ENCODE measurements at regions not wholly inside any gene's neighbourhood (a gene's known extent, or its start where the extent isn't known, plus 50 kb on each side); places are given as distances from the start of the nearest gene placed in this dataset.

DNA sequence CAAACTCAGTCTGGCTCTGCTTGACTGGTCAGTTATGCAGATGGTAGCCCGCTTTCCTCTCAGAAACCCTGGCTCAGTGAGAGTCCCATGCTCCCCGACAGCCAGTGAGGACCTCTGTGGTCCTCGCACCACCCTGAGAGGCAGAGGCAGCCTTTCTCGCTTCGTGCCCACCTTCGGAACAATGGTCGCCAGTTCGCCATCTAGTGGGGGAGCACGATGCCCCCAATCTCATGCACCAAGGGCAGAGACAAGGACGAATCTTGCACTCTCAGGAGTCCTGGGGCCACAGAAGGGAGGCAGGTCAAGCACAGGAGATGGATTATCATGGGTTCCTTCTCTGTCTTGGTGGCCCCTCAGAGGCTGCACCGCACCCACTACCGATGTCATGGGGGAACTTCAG lies 75.2 kb downstream of the RHCG start:
- Histone ChIP-seq H3K36me3 (ENCODE audit: control insufficient read depth, insufficient read depth, low read length) (no peaks in the 10 kb centered on the region), H3K4me3 (ENCODE audit: low read depth, low read length) (no peak overlapping the region), H3K9ac (ENCODE audit: low read depth, low read length) (no peak overlapping the region), H3K4me1 (ENCODE audit: control insufficient read depth, insufficient read depth, low read length) (peaks cover 5% of the 10 kb centered on the region), H3K27me3 (ENCODE audit: control insufficient read depth, insufficient read depth, low read length) (peaks cover 72% of the 10 kb centered on the region), H3K9me3 (ENCODE audit: control insufficient read depth, insufficient read depth, low read length) (no peaks in the 10 kb centered on the region)

- H3K27me3 ChIP-seq (ENCODE audit: control insufficient read depth, insufficient read depth, low read length), result peaks cover 86% of the 10 kb centered on the region
- H3K9ac ChIP-seq (ENCODE audit: low read depth, low read length), result no peak overlapping the region
- H3K9me3 ChIP-seq (ENCODE audit: control insufficient read depth, insufficient read depth, low read length), result no peaks in the 10 kb centered on the region
- no peak overlapping the region for H3K4me3 ChIP-seq (ENCODE audit: low read depth, low read length)
- H3K36me3 ChIP-seq (ENCODE audit: control insufficient read depth, insufficient read depth, low read length), result no peaks in the 10 kb centered on the region
- H3K4me1 ChIP-seq (ENCODE audit: control insufficient read depth, insufficient read depth, low read length), result peaks cover 5% of the 10 kb centered on the region
Observed at GRCh38 chr15:89419370-89419984, 76.9 kb downstream of the RHCG start.

DNA sequence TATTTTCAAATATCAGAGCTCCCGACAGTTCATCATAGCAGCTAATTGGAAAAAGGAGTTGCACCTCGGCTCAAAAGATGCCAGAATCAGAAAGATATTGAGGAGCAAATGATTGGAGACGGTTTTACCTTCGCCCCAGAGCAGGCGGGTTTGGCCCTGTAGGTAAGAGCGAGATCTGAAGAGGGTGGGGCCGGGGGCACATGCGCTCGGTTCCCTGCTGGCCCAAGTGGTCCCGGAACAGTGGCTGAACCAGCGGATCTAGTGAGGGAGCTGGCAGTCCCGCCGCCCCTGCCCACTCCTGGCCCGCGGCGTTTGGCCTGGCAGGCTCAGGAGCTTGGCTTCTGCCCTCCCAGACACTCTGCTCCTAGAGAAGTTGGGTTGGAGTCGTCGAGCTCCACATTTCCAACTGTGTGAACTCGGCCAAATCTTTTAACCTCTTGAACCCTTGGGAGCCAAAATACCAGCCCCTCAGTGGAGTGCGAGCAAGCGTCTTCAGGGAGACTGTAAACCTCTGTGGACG lies 79.1 kb downstream of the RHCG start:
- Histone ChIP-seq H3K27me3 (ENCODE audit: control insufficient read depth, insufficient read depth, low read length) (peaks cover 96% of the 10 kb centered on the region), H3K9ac (ENCODE audit: low read depth, low read length) (no peak overlapping the region), H3K36me3 (ENCODE audit: control insufficient read depth, insufficient read depth, low read length) (no peaks in the 10 kb centered on the region), H3K4me1 (ENCODE audit: control insufficient read depth, insufficient read depth, low read length) (peaks cover 8% of the 10 kb centered on the region), H3K9me3 (ENCODE audit: control insufficient read depth, insufficient read depth, low read length) (no peaks in the 10 kb centered on the region), H3K4me3 (ENCODE audit: low read depth, low read length) (peak overlapping the region; percentile 53)

GRCh38 chr15:89416339-89417183 lies 79.8 kb downstream of the RHCG start:
- peaks cover 9% of the 10 kb centered on the region for H3K4me1 ChIP-seq (ENCODE audit: control insufficient read depth, insufficient read depth, low read length)
- H3K27me3 ChIP-seq (ENCODE audit: control insufficient read depth, insufficient read depth, low read length), result peaks cover 96% of the 10 kb centered on the region

GRCh38 chr15:89414571-89414970 lies 79.9 kb upstream of the POLG start:
- Histone ChIP-seq H3K9me3 (ENCODE audit: control insufficient read depth, insufficient read depth, low read length) (no peaks in the 10 kb centered on the region), H3K9ac (ENCODE audit: low read depth, low read length) (no peak overlapping the region), H3K4me1 (ENCODE audit: control insufficient read depth, insufficient read depth, low read length) (peaks cover 13% of the 10 kb centered on the region), H3K27me3 (ENCODE audit: control insufficient read depth, insufficient read depth, low read length) (peaks cover 97% of the 10 kb centered on the region), H3K36me3 (ENCODE audit: control insufficient read depth, insufficient read depth, low read length) (no peaks in the 10 kb centered on the region), H3K4me3 (ENCODE audit: low read depth, low read length) (no peak overlapping the region)

More at GRCh38 chr15:89416339-89417183, 79.8 kb downstream of the RHCG start:
- H3K9me3 ChIP-seq (ENCODE audit: control insufficient read depth, insufficient read depth, low read length), result no peaks in the 10 kb centered on the region
- peak overlapping the region; percentile 53 for H3K4me3 ChIP-seq (ENCODE audit: low read depth, low read length)
- H3K9ac ChIP-seq (ENCODE audit: low read depth, low read length), result no peak overlapping the region
- no peaks in the 10 kb centered on the region for H3K36me3 ChIP-seq (ENCODE audit: control insufficient read depth, insufficient read depth, low read length)

DNA sequence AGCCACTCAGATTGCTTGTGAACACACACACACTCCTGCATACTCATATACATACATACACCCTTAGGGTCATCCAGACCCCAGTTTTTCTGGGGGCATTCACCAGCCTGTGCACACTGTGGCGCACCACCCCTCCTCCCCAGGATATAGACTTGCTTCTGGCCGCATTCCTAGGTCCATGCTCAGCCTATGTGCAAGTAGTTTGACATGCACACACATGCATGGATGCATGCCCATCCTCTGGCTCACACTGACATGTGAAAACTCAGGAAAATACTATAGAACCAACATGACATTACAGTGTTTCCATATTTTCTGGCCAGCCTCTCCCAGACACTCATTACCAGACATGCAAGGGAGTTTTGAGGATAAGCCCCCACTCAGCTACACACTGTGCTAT lies 79.3 kb upstream of the POLG start:
- Histone ChIP-seq H3K9ac (ENCODE audit: low read depth, low read length) (no peak overlapping the region), H3K4me3 (ENCODE audit: low read depth, low read length) (no peak overlapping the region), H3K4me1 (ENCODE audit: control insufficient read depth, insufficient read depth, low read length) (peaks cover 13% of the 10 kb centered on the region), H3K9me3 (ENCODE audit: control insufficient read depth, insufficient read depth, low read length) (no peaks in the 10 kb centered on the region), H3K36me3 (ENCODE audit: control insufficient read depth, insufficient read depth, low read length) (no peaks in the 10 kb centered on the region), H3K27me3 (ENCODE audit: control insufficient read depth, insufficient read depth, low read length) (peaks cover 97% of the 10 kb centered on the region)

GRCh38 chr15:89412905-89413411 lies 78.3 kb upstream of the POLG start:
- peaks cover 97% of the 10 kb centered on the region for H3K27me3 ChIP-seq (ENCODE audit: control insufficient read depth, insufficient read depth, low read length)
- H3K4me1 ChIP-seq (ENCODE audit: control insufficient read depth, insufficient read depth, low read length), result peaks cover 13% of the 10 kb centered on the region
- no peak overlapping the region for H3K9ac ChIP-seq (ENCODE audit: low read depth, low read length)
- H3K36me3 ChIP-seq (ENCODE audit: control insufficient read depth, insufficient read depth, low read length), result no peaks in the 10 kb centered on the region
- no peaks in the 10 kb centered on the region for H3K9me3 ChIP-seq (ENCODE audit: control insufficient read depth, insufficient read depth, low read length)
- peak overlapping the region; percentile 45 for H3K4me3 ChIP-seq (ENCODE audit: low read depth, low read length)

DNA sequence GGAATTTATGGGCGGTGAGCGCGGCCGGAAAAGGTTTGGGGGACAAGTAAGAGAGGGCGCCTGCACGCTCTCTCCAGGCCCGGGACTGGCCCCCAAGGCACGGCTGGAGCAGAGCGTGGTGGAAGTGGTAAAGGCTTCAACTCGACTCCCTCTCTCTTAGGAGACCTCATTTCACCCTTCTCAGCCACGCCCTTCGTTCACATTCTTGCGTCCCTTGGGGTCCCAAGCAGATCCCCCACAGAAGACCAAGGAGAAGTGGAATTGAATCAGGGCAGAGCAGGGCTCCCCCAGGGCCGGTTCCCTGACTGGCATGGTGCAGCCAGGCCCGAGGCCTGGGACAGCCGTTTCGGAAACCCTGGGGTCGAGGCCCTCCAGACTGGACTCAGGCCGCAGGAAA lies 75.4 kb upstream of the POLG start:
- Histone ChIP-seq H3K9ac (ENCODE audit: low read depth, low read length) (no peak overlapping the region), H3K9me3 (ENCODE audit: control insufficient read depth, insufficient read depth, low read length) (no peaks in the 10 kb centered on the region), H3K27me3 (ENCODE audit: control insufficient read depth, insufficient read depth, low read length) (peaks cover 100% of the 10 kb centered on the region), H3K36me3 (ENCODE audit: control insufficient read depth, insufficient read depth, low read length) (no peaks in the 10 kb centered on the region), H3K4me1 (ENCODE audit: control insufficient read depth, insufficient read depth, low read length) (peaks cover 15% of the 10 kb centered on the region), H3K4me3 (ENCODE audit: low read depth, low read length) (peak overlapping the region; percentile 39)

GRCh38 chr15:89409184-89410038 lies 74.8 kb upstream of the POLG start:
- Histone ChIP-seq H3K36me3 (ENCODE audit: control insufficient read depth, insufficient read depth, low read length) (no peaks in the 10 kb centered on the region), H3K27me3 (ENCODE audit: control insufficient read depth, insufficient read depth, low read length) (peaks cover 100% of the 10 kb centered on the region), H3K9me3 (ENCODE audit: control insufficient read depth, insufficient read depth, low read length) (no peaks in the 10 kb centered on the region), H3K4me3 (ENCODE audit: low read depth, low read length) (peak overlapping the region; percentile 1), H3K4me1 (ENCODE audit: control insufficient read depth, insufficient read depth, low read length) (peaks cover 15% of the 10 kb centered on the region), H3K9ac (ENCODE audit: low read depth, low read length) (no peak overlapping the region)

DNA sequence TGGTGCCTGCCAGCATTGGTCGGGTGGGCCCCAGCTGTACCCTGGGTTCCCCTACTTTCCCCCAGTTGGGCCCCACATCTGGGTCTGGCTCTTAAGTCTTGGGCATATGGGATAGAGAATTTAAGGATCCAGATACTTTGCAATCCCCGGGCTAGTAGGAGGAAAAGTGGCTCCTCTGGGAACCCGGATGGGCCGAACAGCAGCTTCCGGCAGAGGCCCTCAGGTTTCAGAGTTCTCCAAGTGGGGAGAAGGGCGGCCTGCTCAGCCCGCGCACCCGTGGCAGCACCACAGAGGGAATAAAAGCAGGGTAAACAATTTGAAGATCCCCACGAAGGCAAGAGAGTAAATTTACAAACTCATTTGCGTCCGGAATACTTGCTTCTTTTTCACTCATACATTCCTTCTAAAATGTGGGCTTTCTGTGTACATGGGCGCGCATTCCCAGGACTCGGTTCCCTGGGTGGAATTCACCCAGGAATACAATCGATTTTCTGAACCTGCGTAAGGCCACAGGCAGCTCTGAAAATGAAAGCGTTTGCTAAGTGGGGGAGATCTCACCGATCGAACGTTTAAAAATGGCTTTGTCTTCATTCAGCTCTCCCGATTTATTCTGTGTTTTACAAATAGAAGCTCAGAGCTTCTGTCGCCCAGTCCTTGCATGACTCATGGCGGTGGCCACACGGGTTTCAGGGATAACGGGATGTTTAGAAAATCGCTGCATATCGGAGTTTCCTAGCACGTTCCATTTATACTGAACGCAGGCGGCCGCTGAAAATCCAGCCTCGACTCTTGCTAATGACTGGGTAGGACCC lies 74.0 kb upstream of the POLG start:
- Histone ChIP-seq H3K9ac (ENCODE audit: low read depth, low read length) (no peak overlapping the region), H3K4me3 (ENCODE audit: low read depth, low read length) (peak overlapping the region; percentile 30), H3K27me3 (ENCODE audit: control insufficient read depth, insufficient read depth, low read length) (peaks cover 100% of the 10 kb centered on the region), H3K36me3 (ENCODE audit: control insufficient read depth, insufficient read depth, low read length) (no peaks in the 10 kb centered on the region), H3K9me3 (ENCODE audit: control insufficient read depth, insufficient read depth, low read length) (no peaks in the 10 kb centered on the region), H3K4me1 (ENCODE audit: control insufficient read depth, insufficient read depth, low read length) (peaks cover 15% of the 10 kb centered on the region)

Data from iPS-15b (cell line).